ENCODE measurements at regions not wholly inside any gene's neighbourhood (a gene's known extent, or its start where the extent isn't known, plus 50 kb on each side); places are given as distances from the start of the nearest gene placed in this dataset.

DNA sequence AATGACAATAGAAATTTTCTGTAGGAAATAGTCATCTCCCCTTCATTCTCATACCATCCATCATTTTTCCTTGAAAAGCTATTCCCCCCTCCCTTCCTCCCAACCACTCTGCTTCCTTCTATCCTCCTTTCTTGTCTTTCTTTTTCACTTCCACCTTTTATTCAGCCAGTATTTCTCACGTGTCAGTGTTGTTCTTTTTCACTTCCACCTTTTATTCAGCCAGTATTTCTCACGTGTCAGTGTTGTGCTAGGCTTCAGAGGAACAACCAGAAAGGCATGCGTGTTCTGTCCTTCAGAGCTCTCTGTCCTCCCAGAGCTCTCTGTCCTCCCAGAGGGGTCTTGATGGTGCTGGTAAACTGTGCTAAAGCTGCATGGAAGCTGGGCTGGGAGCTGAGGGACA lies 419.6 kb downstream of the GADD45G start:
- no peak for DNase-seq

DNA sequence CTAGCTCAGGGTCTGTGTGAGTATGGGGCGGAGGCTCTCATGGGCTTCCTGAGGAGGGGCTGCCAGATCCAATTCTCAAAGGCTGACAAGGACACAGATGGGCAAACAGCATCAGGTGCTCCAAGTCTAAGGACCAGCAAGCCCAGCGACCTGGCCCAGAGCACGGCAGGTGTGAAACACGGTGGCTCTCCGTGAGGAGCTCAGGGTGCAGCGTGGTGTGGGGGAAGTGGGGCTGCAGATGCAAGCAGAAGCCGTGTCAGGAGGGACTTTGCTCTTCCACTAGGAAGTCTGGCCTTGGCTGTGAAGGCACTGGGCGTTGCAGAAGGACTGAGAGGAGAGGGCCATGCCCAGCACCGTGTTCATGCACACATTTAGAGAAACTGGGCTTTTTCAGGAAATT lies 420.0 kb downstream of the GADD45G start:
- DNase-seq: no peak

DNA sequence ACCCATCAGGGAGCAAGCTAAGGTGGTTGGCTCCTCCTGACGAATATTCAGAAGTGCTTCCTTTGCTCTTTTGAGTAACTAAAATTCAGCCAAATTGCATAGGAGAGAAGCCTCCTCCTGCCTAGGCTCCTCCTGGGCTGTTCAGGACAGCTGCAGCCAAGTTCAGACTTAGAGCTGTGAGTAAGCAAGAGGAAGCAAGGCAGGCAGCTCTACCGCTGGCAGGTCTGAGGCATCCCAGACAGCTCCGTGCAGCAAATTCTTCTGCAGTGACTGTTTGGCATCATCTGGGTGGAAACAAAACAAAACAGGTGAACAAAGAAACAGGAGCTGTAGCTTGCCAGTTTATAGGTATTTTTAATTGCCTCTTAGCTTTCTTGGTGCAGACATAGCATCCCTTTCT lies 421.0 kb downstream of the GADD45G start:
- DNase-seq: no peak

DNA sequence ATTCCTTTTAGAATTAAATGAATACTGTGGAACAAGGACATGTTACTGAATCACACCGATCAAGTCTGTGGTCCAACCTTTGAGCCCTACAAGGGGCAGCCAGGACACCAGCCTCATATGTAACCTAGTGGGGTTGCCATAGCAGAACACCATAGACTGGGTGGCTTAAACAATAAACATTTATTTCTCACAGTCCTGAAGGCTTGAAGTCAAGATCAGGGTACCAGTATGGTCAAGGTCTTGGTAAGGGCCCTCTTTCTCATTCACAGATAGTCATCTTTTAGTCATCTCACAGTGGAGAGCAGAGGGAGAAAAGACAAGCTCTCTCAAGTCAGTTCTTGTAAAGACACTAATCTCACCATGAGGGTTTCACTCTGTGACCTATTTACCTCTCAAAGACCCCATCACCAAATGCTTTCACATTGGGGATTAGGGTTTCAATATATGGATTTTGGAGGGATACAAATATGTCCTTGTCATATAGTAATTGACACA lies 422.5 kb downstream of the GADD45G start:
- DNase-seq: no peak

DNA sequence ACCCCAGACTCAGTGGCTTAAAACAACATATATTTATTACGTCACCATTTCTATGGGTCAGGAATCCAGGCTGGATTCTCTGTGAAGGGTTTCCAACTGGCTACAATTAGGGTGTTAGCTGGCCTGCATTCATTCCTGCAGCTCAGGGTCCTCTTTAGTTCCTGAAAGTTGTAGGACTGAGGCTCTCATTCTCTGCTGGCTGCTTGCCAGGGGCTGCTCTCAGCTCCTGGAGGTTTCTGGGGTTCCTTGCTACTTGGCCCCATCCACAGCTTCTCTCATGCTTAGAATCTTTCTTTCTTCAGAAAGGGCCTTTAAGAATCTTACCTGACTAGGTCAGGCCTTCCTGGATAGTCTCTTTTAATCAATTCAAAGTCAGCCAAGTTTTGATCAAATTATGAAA lies 424.6 kb downstream of the GADD45G start:
- no peak for DNase-seq

DNA sequence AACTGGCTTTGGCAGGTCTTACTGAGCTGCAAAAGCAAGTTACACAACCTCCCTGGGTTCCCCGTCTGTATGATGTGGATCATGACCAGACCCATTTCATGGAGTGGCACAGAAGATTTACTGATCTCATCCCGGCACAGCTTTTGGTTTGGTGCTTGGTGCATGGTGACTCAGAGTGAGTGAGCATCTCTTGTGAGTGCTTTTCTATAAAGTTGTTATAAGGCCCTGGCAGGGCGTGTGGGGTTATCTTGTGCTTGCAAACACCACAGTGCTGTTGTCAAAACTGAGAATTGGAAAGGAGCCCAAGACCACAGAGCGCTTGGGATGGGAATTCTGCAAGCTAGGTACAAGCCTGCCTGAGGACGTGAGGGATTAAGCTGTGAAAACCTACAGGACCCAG lies 425.2 kb downstream of the GADD45G start:
- DNase-seq: no peak

DNA sequence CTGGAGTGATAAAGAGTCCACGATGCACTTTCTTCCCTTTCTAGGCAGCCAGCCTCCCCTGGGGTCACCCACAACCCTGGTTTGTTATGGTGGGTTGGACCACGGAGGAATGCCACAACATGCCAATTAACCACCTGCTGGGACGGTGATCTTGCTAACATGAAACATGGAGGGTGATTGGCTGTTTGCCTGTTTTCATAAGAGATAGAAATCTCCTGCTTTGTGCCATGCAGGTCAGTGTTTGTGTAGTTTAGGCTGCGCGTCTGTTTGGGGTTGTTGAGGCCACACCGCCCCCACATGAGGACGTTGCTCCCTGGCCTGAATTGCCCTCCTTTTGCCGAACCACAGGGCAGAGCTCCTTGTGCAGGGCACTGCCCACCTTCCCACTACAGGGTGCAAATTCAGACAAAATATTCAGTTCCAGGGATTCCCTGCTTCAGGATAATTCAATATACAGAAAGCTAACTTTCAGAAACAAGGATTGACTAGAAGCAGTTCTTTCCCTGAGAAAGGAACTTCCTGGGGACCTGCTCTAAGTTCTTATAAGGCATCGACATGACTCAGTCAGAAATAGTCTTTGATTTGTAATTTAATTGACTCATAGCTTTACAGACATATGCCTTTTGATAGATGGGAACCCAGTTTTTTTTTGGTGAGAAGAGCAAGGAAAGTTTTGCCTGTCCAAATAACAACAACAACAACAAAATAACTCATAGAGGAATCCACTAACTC lies 427.6 kb downstream of the GADD45G start:
- no peak for DNase-seq

DNA sequence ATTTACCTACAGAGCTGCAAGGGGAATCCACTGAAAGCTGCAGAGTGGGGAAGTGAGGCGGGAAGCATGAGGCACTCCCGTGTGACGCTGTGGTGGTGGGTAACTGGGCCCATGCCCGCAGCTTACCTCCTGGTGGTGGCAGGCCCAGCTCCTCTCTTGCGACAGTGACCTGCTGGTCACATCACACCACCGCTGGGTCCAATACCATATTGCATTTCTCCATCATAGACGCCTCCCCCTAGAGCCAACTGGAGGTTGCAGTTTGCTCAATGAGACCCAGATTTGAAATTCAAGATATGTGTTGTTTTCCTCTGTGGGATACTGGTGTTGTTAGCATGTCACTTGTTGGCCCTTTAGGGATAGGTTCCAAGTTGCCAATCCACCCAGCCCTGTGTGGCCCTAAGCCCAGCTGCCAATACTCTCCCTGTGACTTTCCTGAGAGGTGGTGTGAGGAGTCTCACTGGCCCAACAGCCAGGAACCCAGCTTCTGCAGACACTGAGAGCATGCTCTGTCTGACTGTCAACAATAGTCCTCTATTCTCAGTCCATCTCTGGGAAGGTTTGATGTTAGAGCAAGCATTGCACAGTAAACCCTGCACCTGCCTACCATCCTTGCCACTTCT lies 428.3 kb downstream of the GADD45G start:
- DNase-seq: no peak

DNA sequence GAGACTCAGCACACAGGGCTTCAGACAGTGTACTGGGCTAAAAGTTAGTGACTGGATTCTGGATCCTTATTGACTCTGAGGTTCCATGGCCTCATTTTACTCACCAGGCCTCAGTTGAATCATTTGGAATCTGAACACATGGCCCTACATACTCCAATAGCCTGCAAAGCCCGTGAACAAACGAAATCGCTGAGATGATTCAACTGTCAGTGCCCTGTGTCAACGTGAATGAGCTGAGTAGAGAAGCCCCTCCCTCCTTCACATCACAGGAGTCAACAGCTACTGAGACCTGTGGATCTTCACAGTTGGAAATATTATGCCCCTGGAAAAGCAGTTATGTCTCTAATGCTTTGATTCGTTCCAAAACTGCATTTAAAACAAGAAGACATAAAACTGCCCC lies 429.3 kb downstream of the GADD45G start:
- no peak for DNase-seq

DNA sequence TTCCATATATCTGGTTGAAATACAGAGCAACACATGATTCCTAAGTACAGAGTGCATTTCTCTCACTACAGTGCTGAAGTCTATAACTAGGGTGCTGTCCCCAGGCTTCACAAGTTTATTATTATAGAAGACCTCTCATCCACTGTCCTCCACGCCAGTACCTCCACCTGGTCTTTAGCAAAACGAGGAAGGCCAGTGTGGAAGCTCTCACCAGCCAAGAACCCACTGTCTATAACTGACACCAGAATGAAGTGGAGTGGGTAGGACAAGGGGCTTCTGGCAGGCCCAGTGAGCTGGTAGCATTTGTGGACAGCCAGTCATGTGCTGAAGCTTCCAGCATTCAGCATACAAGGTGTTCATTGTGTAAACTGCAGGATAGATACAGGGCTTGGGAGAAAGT lies 430.7 kb downstream of the GADD45G start:
- no peak for DNase-seq

DNA sequence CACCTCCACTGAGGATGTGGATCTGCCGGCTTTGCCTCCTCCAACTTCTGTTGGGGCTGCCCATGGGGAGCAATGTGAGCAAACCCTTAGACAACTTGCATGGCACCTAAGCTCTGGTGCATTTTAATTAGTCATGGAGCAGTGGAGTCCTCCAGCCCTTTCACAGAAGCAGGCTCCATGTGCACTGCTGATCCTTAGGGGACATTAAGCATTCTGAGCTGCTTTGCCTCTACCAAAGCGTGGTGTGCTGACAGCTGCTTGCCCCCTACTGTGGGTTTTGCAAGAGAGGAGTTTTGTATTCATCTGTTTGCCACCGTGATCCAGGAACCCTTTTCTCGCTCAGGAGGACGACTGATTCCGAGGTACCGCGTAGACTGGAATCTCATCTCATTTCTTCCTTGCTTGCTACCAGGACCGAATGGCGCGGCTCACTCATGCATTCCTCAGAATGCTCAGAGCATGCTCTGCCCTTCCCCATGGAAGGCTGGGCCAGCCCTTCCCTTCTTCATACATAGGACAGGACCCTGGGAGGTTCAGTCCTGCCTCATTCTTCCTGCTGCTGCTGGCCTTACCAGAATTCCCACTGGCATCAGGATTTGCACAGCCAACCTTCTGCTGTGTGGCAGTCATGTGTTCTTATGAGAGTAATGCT lies 432.5 kb downstream of the GADD45G start:
- DNase-seq: no peak

DNA sequence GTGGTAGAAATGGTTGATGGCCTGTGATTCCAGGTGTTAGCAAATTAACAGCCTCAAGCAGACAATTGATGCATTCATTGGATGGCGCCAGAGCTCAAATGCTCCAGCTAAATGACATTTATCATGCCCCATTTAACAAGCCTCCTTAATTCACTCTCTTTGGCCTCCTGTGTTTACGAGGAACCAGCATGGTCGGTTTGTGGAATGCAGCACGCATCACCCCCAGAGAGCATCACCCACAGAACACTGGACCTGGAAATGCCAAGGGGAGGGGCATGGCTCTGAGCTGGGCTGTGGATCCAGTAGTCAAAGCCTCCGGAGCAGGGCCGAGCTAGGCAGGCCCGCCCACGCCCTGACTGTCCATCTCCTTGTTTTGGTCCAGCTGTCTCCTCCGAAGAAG lies 434.0 kb downstream of the GADD45G start:
- DNase-seq: no peak

DNA sequence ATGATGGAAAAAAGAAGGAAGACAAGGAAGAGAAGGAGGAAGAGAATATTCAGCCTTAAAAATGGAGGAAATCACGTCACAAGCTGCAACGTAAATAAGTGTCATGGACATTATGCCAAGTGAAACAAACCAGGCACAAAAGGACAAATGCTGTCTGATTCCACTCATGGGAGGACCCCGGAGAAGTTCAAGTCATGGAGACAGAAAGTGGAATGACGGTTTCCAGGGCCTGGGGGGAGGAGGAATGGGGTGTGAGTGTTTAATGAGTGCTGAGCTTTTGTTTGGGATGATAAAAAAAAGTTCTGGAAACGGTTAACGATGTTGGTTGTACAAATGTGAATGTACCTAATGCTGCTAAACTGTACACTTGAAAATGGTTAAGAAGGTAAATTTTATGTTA lies 439.5 kb downstream of the GADD45G start:
- no peak for DNase-seq

DNA sequence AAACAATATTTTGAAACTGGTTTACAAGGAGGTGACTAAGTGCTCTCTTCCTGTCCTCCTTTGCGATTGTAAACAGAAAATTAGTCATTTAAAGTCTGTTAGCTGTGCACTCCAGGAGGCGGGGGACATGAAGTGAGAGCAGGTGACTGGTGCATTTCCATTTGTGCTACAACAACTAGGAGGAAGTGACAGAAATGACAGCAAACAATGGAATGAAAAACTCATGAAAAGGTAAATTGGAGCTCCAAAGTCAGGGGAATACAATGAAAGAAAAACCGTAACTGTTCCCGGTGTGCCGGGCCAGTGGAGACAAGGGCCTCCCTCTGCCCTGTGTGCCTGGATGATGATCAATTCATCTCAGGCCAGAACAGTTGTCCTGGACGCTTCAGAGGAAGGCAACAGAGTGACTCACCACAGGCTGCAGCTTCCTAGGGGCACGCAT lies 439.9 kb downstream of the GADD45G start:
- no peak for DNase-seq

DNA sequence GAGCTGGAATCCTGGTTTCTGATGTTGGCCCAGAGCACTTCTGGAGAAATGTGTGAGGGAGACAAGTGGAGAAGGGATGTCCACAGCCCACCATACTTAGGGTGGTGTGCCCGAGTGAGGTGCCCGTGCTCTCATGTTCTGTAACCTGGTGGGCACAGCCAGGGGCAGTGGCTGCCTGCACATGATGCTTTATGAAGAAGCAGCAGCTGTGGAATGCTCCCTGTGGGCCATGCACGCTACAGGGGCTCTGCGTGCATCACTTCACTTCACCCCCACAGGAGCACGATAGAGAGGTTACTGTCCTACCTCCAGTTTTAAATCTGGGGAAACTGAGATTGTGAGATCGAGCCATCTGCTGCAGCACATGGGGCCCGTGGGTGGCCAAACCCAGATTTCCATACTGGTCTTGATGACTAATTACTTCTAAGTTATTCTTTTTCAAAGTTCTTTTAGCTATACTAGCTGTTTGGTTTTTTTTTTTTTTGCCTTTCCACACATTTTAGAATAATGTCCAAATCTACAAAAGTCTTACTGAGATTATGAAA lies 441.6 kb downstream of the GADD45G start:
- DNase-seq: no peak

DNA sequence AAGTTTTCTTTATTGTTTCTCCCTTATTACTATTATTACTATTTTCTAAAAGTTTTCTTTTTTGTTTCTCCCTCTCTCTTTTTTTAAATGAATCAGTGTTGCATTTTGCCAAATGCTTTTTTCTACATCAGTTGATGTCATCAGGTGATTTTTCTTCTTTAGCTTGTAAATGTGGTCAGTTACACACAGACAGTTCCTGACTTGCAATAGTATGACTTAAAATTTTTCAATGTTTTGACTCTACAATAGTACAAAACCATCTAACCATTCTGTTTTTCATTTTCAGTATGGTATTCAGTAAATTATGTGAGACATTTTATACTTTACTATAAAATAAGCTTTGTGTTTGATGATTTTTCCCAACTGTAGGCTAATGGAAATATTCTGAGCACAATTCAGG lies 443.0 kb downstream of the GADD45G start:
- no peak for DNase-seq

DNA sequence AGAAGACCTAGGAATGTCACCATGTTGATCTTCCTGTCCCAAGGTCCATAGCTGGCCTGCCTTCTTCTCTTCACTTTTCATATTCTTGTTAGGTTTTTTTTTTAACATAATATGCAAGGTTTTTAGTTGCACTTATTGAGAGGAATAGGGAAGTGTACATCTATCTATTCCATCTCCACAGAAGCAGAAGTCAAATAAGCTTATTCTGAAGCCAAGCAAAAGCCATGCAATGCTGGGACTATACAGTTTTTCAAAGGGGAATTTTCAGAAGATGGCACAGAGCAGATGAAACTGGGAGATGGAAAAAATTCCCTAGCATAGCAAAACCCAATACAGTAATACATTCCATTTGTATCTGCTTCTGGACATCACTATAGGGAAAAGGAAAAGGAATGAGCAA lies 447.6 kb downstream of the GADD45G start:
- DNase-seq: no peak

DNA sequence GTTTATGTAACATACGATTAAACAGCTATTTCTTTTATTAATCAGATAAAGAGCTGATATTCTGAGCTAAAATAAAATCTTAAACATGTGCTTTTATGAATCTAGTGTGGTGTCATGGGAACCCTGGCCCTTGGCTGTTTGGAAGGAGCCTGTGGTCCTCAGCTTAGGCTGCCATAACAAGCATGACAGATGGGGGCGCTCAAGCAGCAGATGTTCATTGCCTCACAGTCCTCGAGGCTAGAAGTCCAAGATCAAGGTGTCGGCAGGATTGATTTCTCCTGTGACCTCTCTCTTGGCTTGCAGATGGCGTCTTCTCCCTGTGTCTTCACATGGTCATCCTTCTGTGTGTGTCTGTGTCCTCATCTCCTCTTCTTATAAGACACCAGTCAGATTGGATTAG lies 448.2 kb downstream of the GADD45G start:
- no peak for DNase-seq

DNA sequence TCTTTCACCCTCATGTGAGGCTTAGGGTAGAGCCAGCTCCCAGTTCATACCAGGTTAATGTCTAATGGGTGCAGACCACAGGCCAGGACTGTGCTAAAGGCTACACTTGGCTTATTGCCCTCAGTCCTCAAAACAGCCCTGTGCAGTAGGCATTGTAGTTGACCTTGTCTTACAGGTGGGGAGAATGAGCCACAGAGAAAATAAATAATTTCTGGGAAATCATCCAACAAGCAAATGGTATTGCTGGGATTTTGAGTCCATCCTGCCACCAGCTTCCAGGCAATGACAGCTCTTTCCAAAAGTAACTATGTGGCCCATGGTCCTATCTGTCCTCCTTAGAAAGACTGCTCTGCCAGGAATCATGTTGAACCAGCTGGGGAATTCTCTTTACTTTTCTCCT lies 450.0 kb downstream of the GADD45G start:
- no peak for DNase-seq

DNA sequence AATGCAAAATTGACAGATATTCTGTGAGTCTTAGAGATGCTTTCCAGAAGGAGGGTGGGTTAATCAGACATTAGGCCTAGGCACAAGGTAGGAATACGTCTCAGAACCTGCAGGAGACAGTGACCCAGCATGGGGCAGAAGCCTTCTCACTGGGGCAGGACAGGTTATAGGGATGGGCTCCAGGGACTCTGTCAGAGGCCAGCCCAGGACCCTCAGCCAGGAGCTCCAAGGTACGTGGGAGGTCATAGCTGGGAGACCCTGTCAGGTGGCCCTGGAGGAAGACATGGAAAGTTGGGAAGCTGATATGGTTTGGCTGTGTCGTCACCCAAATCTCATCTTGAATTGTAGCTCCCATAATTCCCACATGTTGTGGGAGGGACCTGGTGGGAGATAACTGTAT lies 450.4 kb downstream of the GADD45G start:
- no peak for DNase-seq

DNA sequence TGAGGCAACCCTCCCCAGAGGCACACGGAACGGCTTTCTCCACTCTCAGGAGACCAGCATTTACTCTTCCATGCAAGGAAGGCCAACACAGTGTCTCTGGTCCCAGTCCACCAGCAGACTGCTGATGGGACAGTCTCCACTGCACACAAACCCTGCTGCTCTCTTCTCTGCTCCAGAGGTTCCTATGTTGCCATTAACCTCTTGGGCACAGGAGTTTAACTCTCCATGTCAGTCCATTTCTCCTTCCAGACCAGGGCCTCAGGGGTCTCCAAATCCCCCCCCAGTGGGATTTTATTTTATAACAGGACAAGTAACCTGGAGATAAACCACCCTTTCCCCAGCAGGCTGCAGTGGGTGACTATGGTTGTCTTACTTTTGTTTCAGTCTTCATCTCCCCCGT lies 452.5 kb downstream of the GADD45G start:
- no peak for DNase-seq

DNA sequence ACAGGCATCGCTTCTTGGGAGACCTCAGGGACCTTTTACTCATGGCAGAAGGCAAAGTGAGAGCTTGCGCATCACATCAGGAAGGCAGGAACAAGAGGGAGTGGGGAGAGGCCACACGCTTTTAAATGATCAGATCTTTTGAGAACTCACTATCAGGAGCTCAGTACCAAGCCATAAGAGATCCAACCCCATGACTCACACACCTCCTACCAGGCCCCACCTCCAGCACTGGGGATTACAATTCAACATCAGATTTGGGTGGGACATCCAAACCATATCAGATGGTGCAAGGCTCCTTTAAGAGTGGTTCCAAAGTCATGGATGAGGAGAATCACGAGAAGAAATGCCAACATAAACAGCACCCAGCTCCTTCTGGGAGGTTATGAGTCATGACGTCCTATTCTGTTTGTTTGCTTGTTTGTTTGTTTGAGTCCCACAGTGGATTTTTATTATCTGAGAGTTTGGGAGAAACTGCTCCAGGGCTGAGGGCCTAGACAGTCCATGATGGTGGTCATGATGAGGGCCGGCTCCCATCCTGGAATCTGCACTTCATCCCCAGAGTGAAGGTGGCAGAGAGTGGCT lies 453.5 kb downstream of the GADD45G start:
- no peak for DNase-seq

DNA sequence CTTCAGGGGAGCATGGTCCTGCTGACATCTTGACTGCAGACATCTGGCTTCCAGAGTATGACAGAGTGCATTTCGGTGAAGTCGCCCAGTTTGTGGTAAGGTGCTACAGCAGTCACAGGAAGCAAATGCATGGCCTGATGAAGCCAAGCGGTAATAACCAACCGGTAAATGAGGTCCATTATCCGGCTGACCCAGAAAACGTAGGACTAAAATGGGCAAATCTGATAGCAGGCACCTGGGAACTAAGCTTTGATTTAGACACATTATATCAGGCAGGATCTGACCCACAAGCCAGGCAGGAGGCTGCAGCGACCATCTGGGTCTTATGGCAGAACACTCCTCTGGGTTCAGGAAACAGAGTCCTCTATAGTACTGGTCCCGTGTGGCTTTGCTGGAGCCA lies 454.6 kb downstream of the GADD45G start:
- no peak for DNase-seq
